HuH-7 (cell line): ENCODE measurements at regions not wholly inside any gene's neighbourhood (a gene's known extent, or its start where the extent isn't known, plus 50 kb on each side); places are given as distances from the start of the nearest gene placed in this dataset.

Source experiments
- DNase-seq: peaks from one replicate; pipeline ENCODE4 v3.0.0; 2011; ENCODE audit warnings: low spot score

DNA sequence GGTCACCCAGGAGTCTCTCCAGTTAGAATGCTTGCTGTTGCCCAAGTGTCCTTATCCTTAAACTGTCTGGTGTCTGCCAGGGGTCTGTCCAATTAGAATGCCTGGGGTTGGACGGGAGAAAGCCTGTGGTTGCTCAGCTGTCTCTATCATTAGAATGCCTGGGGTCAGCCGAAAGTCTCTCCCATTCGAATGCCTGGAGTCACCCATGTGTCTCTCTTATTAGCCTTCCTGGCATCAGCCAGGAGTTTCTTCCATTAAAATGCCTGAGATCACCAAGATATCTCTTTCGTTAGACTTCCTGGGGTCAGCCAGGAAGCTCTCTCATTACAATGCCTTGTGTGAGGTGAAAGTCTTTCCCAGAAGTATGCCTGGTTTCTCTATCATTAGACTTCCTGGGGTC, 1521.0 kb downstream of the UQCRFS1 start:
- DNase-seq: no peak

- no peak for DNase-seq
These were observed 1523.2 kb downstream of the UQCRFS1 start for GRCh38 chr19:27689734-27690241.

- no peak for DNase-seq
These were observed 1528.7 kb downstream of the UQCRFS1 start for GRCh38 chr19:27684293-27684692.

GRCh38 chr19:27681972-27682371, 1531.0 kb downstream of the UQCRFS1 start:
- no peak for DNase-seq

DNA sequence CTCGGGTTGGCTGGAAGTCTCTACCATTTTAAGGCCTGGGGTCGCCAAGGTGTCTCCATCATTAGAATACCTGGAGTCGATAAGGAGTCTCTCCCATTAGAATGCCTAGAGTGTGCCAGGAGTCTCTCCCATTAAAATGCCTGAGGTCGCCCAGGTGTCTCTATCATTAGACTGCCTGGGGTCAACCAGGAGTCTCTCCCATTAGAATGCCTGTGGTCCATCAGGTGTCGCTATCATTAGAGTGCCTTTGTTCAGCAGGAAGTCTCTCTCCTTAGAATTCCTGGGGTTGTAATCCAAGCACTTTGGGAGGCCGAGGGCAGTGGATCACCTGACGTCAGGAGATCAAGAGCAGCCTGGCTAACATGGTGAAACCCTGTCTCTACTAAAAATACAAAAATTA, 1533.0 kb downstream of the UQCRFS1 start:
- no peak for DNase-seq

DNA sequence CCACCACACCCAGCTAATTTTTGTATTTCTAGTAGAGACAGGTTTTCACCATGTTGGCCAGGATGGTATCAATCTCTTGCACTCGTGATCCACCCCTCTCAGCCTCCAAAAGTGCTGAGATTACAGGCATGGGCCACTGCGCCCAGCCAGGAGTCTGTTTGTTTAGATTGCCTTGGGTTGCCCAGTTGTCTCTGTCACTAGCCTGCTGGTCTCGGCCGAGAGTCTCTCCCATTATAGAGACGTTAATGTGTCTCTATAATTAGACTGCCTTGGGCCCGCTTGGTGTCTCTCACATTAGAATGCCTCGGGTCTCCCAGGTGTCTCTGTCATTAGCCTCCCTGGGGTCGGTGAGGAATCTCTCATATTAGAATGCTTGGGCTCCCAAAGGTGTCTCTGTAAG, 1533.6 kb downstream of the UQCRFS1 start:
- no peak for DNase-seq

GRCh38 chr19:27676877-27677276, 1536.1 kb downstream of the UQCRFS1 start:
- DNase-seq: no peak

DNA sequence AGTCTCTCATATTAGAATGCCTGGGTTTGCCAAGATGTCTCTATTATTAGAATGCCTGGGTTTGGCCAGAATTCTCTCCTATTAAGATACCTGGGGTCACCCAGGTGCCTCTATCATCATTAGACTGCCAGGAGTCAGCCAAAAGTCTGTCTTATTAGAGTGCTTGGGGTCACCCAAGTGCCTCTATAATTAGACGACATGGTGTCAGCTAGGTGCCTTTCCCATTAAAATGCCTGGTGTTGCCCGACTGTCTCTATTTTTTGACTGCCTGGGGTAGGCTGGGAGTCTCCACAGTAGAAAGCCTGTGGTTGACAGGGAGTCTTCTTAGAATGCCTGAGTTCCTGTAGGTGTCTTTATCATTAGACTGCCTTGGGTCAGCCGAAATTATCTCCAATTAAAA, 1536.6 kb downstream of the UQCRFS1 start:
- DNase-seq: no peak

GRCh38 chr19:27675771-27676170, 1537.2 kb downstream of the UQCRFS1 start:
- no peak for DNase-seq

GRCh38 chr19:27674701-27675100, 1538.2 kb downstream of the UQCRFS1 start:
- DNase-seq: no peak

DNA sequence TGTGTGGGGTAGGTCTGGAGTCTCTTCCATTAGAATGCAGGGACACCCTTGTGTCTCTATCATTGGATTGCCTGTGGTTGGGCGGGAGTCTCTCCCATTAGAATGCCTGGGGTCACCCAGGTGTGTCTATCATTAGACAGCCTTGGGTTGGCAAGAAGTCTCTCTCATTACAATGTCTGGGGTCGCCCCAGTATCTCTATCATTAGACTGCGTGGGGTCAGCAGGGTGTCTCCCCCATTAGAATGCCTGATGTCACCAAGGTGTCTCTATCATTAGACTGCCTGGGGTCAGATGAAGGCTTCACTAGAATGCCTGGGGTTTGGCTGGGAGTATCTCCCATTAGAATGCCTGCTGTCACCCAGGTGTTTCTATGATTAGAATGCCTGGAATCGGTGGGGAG, 1539.0 kb downstream of the UQCRFS1 start:
- DNase-seq: no peak

GRCh38 chr19:27672309-27673047, 1540.5 kb downstream of the UQCRFS1 start:
- no peak for DNase-seq

- DNase-seq: no peak
These were observed 1541.1 kb downstream of the UQCRFS1 start for GRCh38 chr19:27671876-27672275.

DNA sequence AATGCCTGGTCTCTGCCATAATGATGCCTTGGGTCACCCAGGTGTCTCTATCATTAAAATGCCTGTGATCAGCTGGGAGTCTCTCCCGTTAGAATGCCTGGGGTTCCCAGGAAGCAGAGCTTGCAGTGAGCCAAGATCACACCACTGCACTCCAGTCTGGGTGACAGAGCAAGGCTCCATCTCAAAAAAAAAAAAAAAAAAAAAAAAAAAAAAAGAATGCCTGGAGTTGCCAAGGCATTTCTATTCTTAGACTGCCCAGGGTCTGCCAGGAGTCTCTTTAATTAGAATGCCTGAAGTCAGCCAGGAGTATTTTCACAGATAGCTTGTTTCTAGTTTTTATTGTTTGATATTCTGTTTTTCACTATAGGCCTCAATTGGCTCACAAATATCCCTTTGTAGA, 1552.5 kb downstream of the UQCRFS1 start:
- DNase-seq: no peak

- no peak for DNase-seq
These were observed 1555.5 kb downstream of the UQCRFS1 start for GRCh38 chr19:27657271-27658051.

GRCh38 chr19:27654266-27654990, 1558.5 kb downstream of the UQCRFS1 start:
- no peak for DNase-seq

- no peak for DNase-seq
These were observed 1560.2 kb downstream of the UQCRFS1 start for GRCh38 chr19:27652796-27653195.

- DNase-seq: no peak
These were observed 1560.7 kb downstream of the UQCRFS1 start for GRCh38 chr19:27652281-27652680.

- DNase-seq: no peak
These were observed 1565.5 kb downstream of the UQCRFS1 start for GRCh38 chr19:27647423-27647822.

DNA sequence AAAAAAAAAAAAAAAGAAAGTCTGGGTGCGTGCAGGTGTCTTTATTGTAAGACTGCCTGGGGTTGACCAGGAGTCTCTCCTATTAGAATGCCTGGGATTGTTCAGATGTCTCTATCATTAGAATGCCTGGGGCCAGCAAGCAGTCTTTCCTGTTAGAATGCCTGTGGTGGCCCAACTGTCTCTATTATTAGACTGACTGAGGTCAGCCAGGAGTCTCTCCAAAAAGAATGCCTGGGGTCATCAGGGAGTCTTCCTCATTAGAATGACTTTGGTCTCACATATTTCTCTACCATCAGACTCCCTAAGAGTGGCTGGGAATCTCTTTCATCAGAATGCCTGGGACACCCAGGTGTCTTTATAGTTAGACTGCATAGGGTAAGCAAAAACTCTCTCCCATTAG, 1577.5 kb downstream of the UQCRFS1 start:
- DNase-seq: no peak

DNA sequence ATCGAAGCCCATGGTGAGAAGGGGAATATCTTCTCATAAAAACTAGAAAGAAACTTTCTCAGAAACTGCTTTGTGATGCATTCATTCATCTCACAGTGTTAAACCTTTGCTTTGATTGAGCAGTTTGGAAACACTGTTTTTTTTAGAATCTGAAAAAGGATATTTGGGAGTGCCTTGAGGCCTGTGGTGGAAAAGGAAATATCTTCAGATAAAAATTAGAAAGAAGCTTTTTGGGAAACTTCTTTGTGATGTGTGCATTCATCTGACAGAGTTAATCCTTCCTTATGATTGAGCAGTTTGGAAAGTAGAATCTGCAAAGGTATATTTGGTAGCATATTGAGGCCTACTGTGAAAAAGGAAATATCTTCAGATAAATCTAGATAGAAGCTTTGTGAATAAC, 1594.9 kb downstream of the UQCRFS1 start:
- no peak for DNase-seq

- DNase-seq: no peak
These were observed 1632.0 kb downstream of the UQCRFS1 start for GRCh38 chr19:27580906-27581305.
